GM12878 (cell line): ENCODE measurements at regions not wholly inside any gene's neighbourhood (a gene's known extent, or its start where the extent isn't known, plus 50 kb on each side); places are given as distances from the start of the nearest gene placed in this dataset.

ENCODE experiments used
- ATAC-seq: fragments of 200-7000 bp; cut with Tn5 transposase; 3 replicates; pipeline ENCODE4 v1.9.1; 2020; ENCODE audit warnings: mild to moderate bottlenecking, moderate library complexity
- BruUV-seq: library from RNA; stranded (reverse); fragments of 400-500 nt; replicated peaks from 2 replicates; lab custom pipeline; 2021; lab: Mats Ljungman, UMichigan
- CTCF ChIA-PET: fragments of 300-600 bp; sonication (Branson Sonifier 250); formaldehyde crosslinking; extraction: SDS; loops from one replicate; lab custom pipeline; 2021; ENCODE audit warnings: inconsistent platforms; lab: Yijun Ruan, JAX
- POLR2A ChIA-PET: fragments of 350-600 bp; formaldehyde crosslinking; extraction: SDS; loops from one replicate; lab custom pipeline; 2021; ENCODE audit warnings: inconsistent platforms; lab: Charles Lee
- RAD21 ChIA-PET: fragments of 300-600 bp; sonication (Branson Sonifier 250); formaldehyde crosslinking; loops from one replicate; lab custom pipeline; 2023; ENCODE audit warnings: antibody characterized with exemption; ENCODE audit not compliant: unreplicated experiment; lab: Charles Lee
- SMC1A ChIA-PET: fragments of 300-600 bp; sonication (Branson Sonifier 250); formaldehyde crosslinking; loops from one replicate; lab custom pipeline; 2023; ENCODE audit not compliant: unreplicated experiment, uncharacterized antibody; lab: Charles Lee
- DNase-seq: peaks from one replicate; pipeline ENCODE4 v3.0.0-alpha.2; 2011; ENCODE audit warnings: low read depth, low spot score
- FAIRE-seq: peaks from 3 replicates; lab custom pipeline; 2011; peaks lifted over from hg19 to GRCh38; lab: Jason Lieb, UNC
- H2AFZ ChIP-seq: 2 replicates; pipeline ENCODE4 v1.6.0; 2011; ENCODE audit warnings: low read depth, low read length, control low read depth; ENCODE audit not compliant: control insufficient read depth
- H3K27ac ChIP-seq: 2 replicates; pipeline ENCODE4 v1.5.1; 2011; ENCODE audit warnings: control low read depth; ENCODE audit not compliant: control insufficient read depth, insufficient read depth
- H3K27me3 ChIP-seq, 2 experiments: replicated peaks in 1 of 2; 2 replicates each; pipeline versions ENCODE4 v1.6.0 to v1.6.1; 2011; ENCODE audit warnings: low read length in 1 of 2; ENCODE audit not compliant: control insufficient read depth in 2 of 2, insufficient read depth in 2 of 2
- H3K36me3 ChIP-seq, 2 experiments: 2 replicates each; pipeline ENCODE4 v1.5.1; 2011; ENCODE audit warnings: low read length in 1 of 2; ENCODE audit not compliant: control insufficient read depth in 2 of 2, insufficient read depth in 2 of 2
- H3K4me1 ChIP-seq: 2 replicates; pipeline ENCODE4 v1.6.1; 2011; ENCODE audit warnings: mild to moderate bottlenecking, low read length, moderate library complexity, mixed read lengths; ENCODE audit not compliant: control insufficient read depth, insufficient read depth
- H3K4me2 ChIP-seq: 2 replicates; pipeline ENCODE4 v1.6.0; 2011; ENCODE audit warnings: control low read depth; ENCODE audit not compliant: control insufficient read depth, insufficient read depth
- H3K4me3 ChIP-seq: fragments of 200-600 bp; sonication (generic); 2 replicates; pipeline ENCODE4 v1.5.1; 2016
- H3K79me2 ChIP-seq: 2 replicates; pipeline ENCODE4 v1.6.0; 2011; ENCODE audit warnings: low read length; ENCODE audit not compliant: control insufficient read depth, insufficient read depth
- H3K9ac ChIP-seq: 2 replicates; pipeline ENCODE4 v1.8.0; 2011; ENCODE audit warnings: low read length, control low read depth, mixed read lengths; ENCODE audit not compliant: control insufficient read depth, insufficient read depth
- H3K9me3 ChIP-seq: replicated peaks from 3 replicates; pipeline ENCODE4 v1.5.1; 2011; ENCODE audit warnings: mild to moderate bottlenecking, low read length; ENCODE audit not compliant: control insufficient read depth, insufficient read depth
- H4K20me1 ChIP-seq: 2 replicates; pipeline ENCODE4 v1.6.0; 2011; ENCODE audit not compliant: control insufficient read depth, insufficient read depth
- BCL11A ChIP-seq: IDR thresholded peaks from 2 replicates; pipeline ENCODE4 v1.6.1; 2011; ENCODE audit warnings: low read depth, low read length
- BHLHE40 ChIP-seq, 2 experiments: fragments of 450-650 bp in 1 of 2; IDR thresholded peaks; 2 replicates each; pipeline ENCODE4 v1.6.1; 2011 to 2017; ENCODE audit warnings: low read depth in 2 of 2, borderline replicate concordance in 1 of 2, improper control_type of control experiment in 1 of 2, low read length in 1 of 2, mild to moderate bottlenecking in 1 of 2
- HDAC6 ChIP-seq: fragments of 200-600 bp; sonication (generic); IDR thresholded peaks from one replicate; pipeline ENCODE4 v1.8.0; 2017; ENCODE audit warnings: antibody characterized with exemption; ENCODE audit not compliant: unreplicated experiment
- JUND ChIP-seq: IDR thresholded peaks from 2 replicates; pipeline ENCODE4 v1.6.1; 2012; ENCODE audit warnings: low read depth, mild to moderate bottlenecking, low read length, improper control_type of control experiment, moderate library complexity
- NFYA ChIP-seq: IDR thresholded peaks from 2 replicates; pipeline ENCODE4 v1.6.1; 2011; ENCODE audit warnings: low read depth, mild to moderate bottlenecking, low read length, improper control_type of control experiment, borderline replicate concordance
- NKRF ChIP-seq: fragments of 450-650 bp; conservative IDR thresholded peaks from 2 replicates; pipeline ENCODE4 v1.6.1; 2017; ENCODE audit warnings: mild to moderate bottlenecking, moderate library complexity
- RELA ChIP-seq: fragments of 450-650 bp; IDR thresholded peaks from 2 replicates; pipeline ENCODE4 v1.8.0; 2014; ENCODE audit warnings: borderline replicate concordance; ENCODE audit not compliant: partially characterized antibody
- SKIL ChIP-seq: fragments of 450-650 bp; IDR thresholded peaks from 2 replicates; pipeline ENCODE4 v1.6.1; 2017; ENCODE audit warnings: mild to moderate bottlenecking, low read depth, inconsistent platforms; ENCODE audit not compliant: poor library complexity, severe bottlenecking
- SMAD5 ChIP-seq: IDR thresholded peaks from 2 replicates; pipeline ENCODE4 v1.6.1; 2016; ENCODE audit warnings: antibody characterized with exemption, low read depth
- TAF1 ChIP-seq: IDR thresholded peaks from 2 replicates; pipeline ENCODE4 v1.6.1; 2011; ENCODE audit warnings: mild to moderate bottlenecking, low read depth, low read length, borderline replicate concordance
- ZNF384 ChIP-seq: IDR thresholded peaks from 2 replicates; pipeline ENCODE4 v1.6.1; 2012; ENCODE audit warnings: low read depth, mild to moderate bottlenecking, low read length, improper control_type of control experiment, borderline replicate concordance
- in situ Hi-C: fragments of 300-500 bp; cut with MboI; formaldehyde crosslinking; loops from 9 replicates; pipeline ENCODE4 v1.14.3; 2018; ENCODE audit warnings: mixed read lengths
- intact Hi-C: fragments of 100-400 bp; cut with micrococcal nuclease; formaldehyde crosslinking; loops from one replicate; pipeline ENCODE4 v1.14.2; 2022; ENCODE audit not compliant: unreplicated experiment
- TF ChIP-seq, protein P1 (sequence below): fragments of 450-650 bp; IDR thresholded peaks from 2 replicates; pipeline ENCODE4 v1.6.1; 2016; ENCODE audit warnings: mild to moderate bottlenecking, moderate library complexity, borderline replicate concordance
- TF ChIP-seq, protein P2 (sequence below), 3 experiments: IDR thresholded peaks in 2 of 3; conservative IDR thresholded peaks in 1 of 3; 2 replicates each; pipeline ENCODE4 v1.5.1; 2011; ENCODE audit warnings: low read depth in 3 of 3, low read length in 3 of 3, mild to moderate bottlenecking in 3 of 3, control low read depth in 2 of 3, moderate library complexity in 2 of 3, inconsistent platforms in 1 of 3, mixed read lengths in 1 of 3; ENCODE audit not compliant: control insufficient read depth in 2 of 3, insufficient read depth in 1 of 3; ENCODE audit errors: extremely low read depth in 1 of 3

GRCh38 chr6:130740308-130740707 is 86.9 kb upstream of the SMLR1 start:
- DNase-seq (no peak), FAIRE-seq (no peak), ATAC-seq (no peak)
- Histone ChIP-seq H3K4me1 (no peaks in the 10 kb centered on the region), H3K4me2 (no peak overlapping the region), H3K27ac (no peak overlapping the region), H3K9me3 (no peaks in the 10 kb centered on the region), H3K36me3 (no peaks in the 10 kb centered on the region), H3K79me2 (no peaks in the 10 kb centered on the region), H3K4me3 (no peak overlapping the region), H3K27me3 (no peaks in the 10 kb centered on the region), H4K20me1 (no peaks in the 10 kb centered on the region), H2AFZ (no peak overlapping the region), H3K9ac (no peak overlapping the region)
- SMC1A ChIA-PET = interaction anchor here (1.4 kb wide), 1 partner anchor 75 kb away, joined by 3 read pairs; no protein-coding TSS in a partner anchor
- POLR2A ChIA-PET = no interaction called here
- CTCF ChIA-PET = no interaction called here
- RAD21 ChIA-PET = no interaction called here
- intact Hi-C loops (no loop called here), in situ Hi-C loops (no loop called here)
- no TSS peak for BruUV-seq
- no peak for TF ChIP-seq TAF1
- TF ChIP-seq BHLHE40 (IDR thresholded peaks at IDR 0.05; ENCODE audit: borderline replicate concordance in 1 of 2, low read depth in 2 of 2, low read length in 1 of 2) = no peak
- no peak for TF ChIP-seq SMAD5
- TF ChIP-seq NFYA = no peak
- no peak for TF ChIP-seq NKRF
- TF ChIP-seq JUND = no peak
- TF ChIP-seq, protein P1, sequence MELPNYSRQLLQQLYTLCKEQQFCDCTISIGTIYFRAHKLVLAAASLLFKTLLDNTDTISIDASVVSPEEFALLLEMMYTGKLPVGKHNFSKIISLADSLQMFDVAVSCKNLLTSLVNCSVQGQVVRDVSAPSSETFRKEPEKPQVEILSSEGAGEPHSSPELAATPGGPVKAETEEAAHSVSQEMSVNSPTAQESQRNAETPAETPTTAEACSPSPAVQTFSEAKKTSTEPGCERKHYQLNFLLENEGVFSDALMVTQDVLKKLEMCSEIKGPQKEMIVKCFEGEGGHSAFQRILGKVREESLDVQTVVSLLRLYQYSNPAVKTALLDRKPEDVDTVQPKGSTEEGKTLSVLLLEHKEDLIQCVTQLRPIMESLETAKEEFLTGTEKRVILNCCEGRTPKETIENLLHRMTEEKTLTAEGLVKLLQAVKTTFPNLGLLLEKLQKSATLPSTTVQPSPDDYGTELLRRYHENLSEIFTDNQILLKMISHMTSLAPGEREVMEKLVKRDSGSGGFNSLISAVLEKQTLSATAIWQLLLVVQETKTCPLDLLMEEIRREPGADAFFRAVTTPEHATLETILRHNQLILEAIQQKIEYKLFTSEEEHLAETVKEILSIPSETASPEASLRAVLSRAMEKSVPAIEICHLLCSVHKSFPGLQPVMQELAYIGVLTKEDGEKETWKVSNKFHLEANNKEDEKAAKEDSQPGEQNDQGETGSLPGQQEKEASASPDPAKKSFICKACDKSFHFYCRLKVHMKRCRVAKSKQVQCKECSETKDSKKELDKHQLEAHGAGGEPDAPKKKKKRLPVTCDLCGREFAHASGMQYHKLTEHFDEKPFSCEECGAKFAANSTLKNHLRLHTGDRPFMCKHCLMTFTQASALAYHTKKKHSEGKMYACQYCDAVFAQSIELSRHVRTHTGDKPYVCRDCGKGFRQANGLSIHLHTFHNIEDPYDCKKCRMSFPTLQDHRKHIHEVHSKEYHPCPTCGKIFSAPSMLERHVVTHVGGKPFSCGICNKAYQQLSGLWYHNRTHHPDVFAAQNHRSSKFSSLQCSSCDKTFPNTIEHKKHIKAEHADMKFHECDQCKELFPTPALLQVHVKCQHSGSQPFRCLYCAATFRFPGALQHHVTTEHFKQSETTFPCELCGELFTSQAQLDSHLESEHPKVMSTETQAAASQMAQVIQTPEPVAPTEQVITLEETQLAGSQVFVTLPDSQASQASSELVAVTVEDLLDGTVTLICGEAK = no peak
- TF ChIP-seq ZNF384 = no peak
- no peak for TF ChIP-seq SKIL
- no peak for TF ChIP-seq BCL11A
- no peak for TF ChIP-seq RELA
- TF ChIP-seq HDAC6 = no peak
- TF ChIP-seq, protein P2, sequence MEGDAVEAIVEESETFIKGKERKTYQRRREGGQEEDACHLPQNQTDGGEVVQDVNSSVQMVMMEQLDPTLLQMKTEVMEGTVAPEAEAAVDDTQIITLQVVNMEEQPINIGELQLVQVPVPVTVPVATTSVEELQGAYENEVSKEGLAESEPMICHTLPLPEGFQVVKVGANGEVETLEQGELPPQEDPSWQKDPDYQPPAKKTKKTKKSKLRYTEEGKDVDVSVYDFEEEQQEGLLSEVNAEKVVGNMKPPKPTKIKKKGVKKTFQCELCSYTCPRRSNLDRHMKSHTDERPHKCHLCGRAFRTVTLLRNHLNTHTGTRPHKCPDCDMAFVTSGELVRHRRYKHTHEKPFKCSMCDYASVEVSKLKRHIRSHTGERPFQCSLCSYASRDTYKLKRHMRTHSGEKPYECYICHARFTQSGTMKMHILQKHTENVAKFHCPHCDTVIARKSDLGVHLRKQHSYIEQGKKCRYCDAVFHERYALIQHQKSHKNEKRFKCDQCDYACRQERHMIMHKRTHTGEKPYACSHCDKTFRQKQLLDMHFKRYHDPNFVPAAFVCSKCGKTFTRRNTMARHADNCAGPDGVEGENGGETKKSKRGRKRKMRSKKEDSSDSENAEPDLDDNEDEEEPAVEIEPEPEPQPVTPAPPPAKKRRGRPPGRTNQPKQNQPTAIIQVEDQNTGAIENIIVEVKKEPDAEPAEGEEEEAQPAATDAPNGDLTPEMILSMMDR (IDR thresholded peaks at IDR 0.05 in 2 of 3, conservative IDR thresholded peaks at IDR 0.05 in 1 of 3; ENCODE audit: control insufficient read depth in 2 of 3, extremely low read depth in 1 of 3, insufficient read depth in 1 of 3, low read depth in 3 of 3, low read length in 3 of 3) = no peak
